Psoas muscle (tissue), 7 donors: ENCODE measurements at regions not wholly inside any gene's neighbourhood (a gene's known extent, or its start where the extent isn't known, plus 50 kb on each side); places are given as distances from the start of the nearest gene placed in this dataset.

Experiments
- ATAC-seq, 4 donors: fragments of 200-7000 bp; cut with Tn5 transposase; one replicate each; pipeline ENCODE4 v1.9.1; 2020; ENCODE audit warnings: moderate library complexity in 3 of 4, mild to moderate bottlenecking in 2 of 4
- DNase-seq, 2 donors: peaks; one replicate each; pipeline ENCODE4 v3.0.0-alpha.2; 2020
- H3K27ac ChIP-seq: fragments of 200-600 bp; one replicate; pipeline ENCODE4 v1.8.0; 2022
- H3K27me3 ChIP-seq, 3 donors: fragments of 200-600 bp in 1 of 3; one replicate each; pipeline versions ENCODE4 v1.6.1 to v1.8.0; 2013 to 2022; ENCODE audit warnings: low read length in 2 of 3, mild to moderate bottlenecking in 2 of 3, moderate library complexity in 1 of 3; ENCODE audit not compliant: insufficient read depth in 3 of 3
- H3K36me3 ChIP-seq, 2 donors: fragments of 200-600 bp in 1 of 2; one replicate each; pipeline versions ENCODE4 v1.6.1 to v1.8.0; 2013 to 2022; ENCODE audit warnings: low read depth in 1 of 2, mild to moderate bottlenecking in 1 of 2, moderate library complexity in 1 of 2; ENCODE audit not compliant: insufficient read depth in 1 of 2
- H3K4me1 ChIP-seq: fragments of 200-600 bp; one replicate; pipeline ENCODE4 v1.8.0; 2022
- H3K4me3 ChIP-seq: fragments of 200-600 bp; one replicate; pipeline ENCODE4 v1.8.0; 2022; ENCODE audit warnings: mild to moderate bottlenecking
- H3K9me3 ChIP-seq: fragments of 200-600 bp; one replicate; pipeline ENCODE4 v1.8.0; 2022
- WGBS, 3 donors: extraction: QIAGEN DNeasy Blood & Tissue Kit; methylation state at CpG; one replicate each; pipeline versions ENCODE4 v1.1.6 to v1.1.7; 2013; 5-methylcytosine and 5-hydroxymethylcytosine counted together
- intact Hi-C, 2 donors: fragments of 100-400 bp; cut with DNase I; formaldehyde crosslinking; loops; one replicate each; pipeline versions ENCODE4 v1.11.0 to v1.14.2; 2022
- TF ChIP-seq, protein P1 (sequence below): fragments of 200-600 bp; IDR thresholded peaks from one replicate; pipeline ENCODE4 v1.8.0; 2022; ENCODE audit warnings: antibody characterized with exemption
- donor health status: healthy with polysubstance abuse.
- donor health status: DM: no; HTN: no; CAD: no; lungs with moderate emphysema.
- donor health status: Bipolar disorder and iron deficiency.
- donor health status: healthy.
- donor health status: DM: yes; HTN: yes; CAD: no.
- donor health status: DM: no; HTN: no; CAD: no.
- donor health status: DM: yes; HTN: yes; CAD: no.

DNA sequence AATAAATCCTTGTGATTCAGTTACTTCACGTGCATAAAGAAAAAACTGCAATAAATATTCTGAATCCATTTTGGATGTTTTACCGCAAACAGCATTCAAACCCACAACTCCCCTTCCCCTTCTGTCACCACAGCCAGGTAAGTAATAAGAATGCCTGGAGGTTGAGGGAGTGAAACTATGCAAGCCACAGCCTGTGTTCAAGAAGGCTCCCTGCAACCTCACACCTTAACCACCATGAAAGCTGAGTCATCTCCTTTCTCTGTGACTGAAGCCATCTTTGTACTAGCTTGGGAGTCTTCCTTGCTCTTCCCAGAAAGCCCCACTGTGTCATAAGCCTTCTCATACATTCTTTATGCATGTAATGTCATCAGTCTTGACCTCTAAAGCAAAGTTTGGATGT lies 297.0 kb upstream of the PUDP start:
- ATAC-seq, result no peak
- TF ChIP-seq, protein P1, sequence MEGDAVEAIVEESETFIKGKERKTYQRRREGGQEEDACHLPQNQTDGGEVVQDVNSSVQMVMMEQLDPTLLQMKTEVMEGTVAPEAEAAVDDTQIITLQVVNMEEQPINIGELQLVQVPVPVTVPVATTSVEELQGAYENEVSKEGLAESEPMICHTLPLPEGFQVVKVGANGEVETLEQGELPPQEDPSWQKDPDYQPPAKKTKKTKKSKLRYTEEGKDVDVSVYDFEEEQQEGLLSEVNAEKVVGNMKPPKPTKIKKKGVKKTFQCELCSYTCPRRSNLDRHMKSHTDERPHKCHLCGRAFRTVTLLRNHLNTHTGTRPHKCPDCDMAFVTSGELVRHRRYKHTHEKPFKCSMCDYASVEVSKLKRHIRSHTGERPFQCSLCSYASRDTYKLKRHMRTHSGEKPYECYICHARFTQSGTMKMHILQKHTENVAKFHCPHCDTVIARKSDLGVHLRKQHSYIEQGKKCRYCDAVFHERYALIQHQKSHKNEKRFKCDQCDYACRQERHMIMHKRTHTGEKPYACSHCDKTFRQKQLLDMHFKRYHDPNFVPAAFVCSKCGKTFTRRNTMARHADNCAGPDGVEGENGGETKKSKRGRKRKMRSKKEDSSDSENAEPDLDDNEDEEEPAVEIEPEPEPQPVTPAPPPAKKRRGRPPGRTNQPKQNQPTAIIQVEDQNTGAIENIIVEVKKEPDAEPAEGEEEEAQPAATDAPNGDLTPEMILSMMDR, result no peak
- intact Hi-C loops, result no loop called here

DNA sequence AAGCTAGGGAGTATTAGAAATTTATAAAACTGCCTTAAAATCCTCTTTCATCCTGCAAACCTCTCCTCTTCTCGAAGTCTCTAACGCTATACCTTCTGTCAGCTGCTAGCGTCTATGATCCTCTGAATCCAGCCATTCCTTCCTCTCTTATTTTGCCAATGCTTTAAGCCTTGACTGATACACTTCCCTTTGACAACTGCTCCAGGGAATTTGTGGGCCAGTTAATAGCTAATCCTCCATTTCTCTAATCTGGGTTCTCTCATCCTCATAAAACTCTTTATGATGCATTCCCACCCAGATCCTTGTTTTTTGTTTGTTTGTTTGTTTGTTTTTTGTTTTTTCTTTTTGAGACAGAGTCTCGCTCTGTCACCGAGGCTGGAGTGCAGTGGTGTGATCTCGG lies 293.6 kb upstream of the PUDP start:
- DNase-seq (no peak), ATAC-seq (no peak)
- Histone ChIP-seq H3K4me3 (no peak overlapping the region), H3K4me1 (no peaks in the 10 kb centered on the region), H3K27me3 (no peaks in the 10 kb centered on the region), H3K9me3 (no peaks in the 10 kb centered on the region), H3K36me3 (no peaks in the 10 kb centered on the region), H3K27ac (no peak overlapping the region)
- intact Hi-C loops, result no loop called here
- 86 to 90% (median 88%) methylated on average over 6 of the region's 6 CpGs for WGBS, 3 donors
- TF ChIP-seq, protein P1, result no peak

More for the DNA sequence above, 297.0 kb upstream of the PUDP start:
- H3K4me3 ChIP-seq, result no peak overlapping the region
- H3K27me3 ChIP-seq, result no peaks in the 10 kb centered on the region
- H3K27ac ChIP-seq, result no peak overlapping the region
- no peaks in the 10 kb centered on the region for H3K36me3 ChIP-seq
- 86 to 94% (median 89%) methylated on average over 2 of the region's 2 CpGs for WGBS, 3 donors
- H3K4me1 ChIP-seq, result no peaks in the 10 kb centered on the region
- DNase-seq, result no peak
- no peaks in the 10 kb centered on the region for H3K9me3 ChIP-seq

- no peak overlapping the region for H3K4me3 ChIP-seq
- TF ChIP-seq, protein P1, result no peak
- no peaks in the 10 kb centered on the region for H3K9me3 ChIP-seq
- ATAC-seq (no peak), DNase-seq (no peak)
- H3K36me3 ChIP-seq, result no peaks in the 10 kb centered on the region
- intact Hi-C loops, result no loop called here
- H3K27ac ChIP-seq, result no peak overlapping the region
- WGBS, 3 donors, result 78 to 98% (median 86%) methylated on average over 2 of the region's 2 CpGs
- H3K4me1 ChIP-seq, result no peaks in the 10 kb centered on the region
- H3K27me3 ChIP-seq, result no peaks in the 10 kb centered on the region
Observed at GRCh38 chrX:7435822-7436221, 287.9 kb upstream of the PUDP start.

GRCh38 chrX:7432901-7433300 lies 284.9 kb upstream of the PUDP start:
- no peaks in the 10 kb centered on the region for H3K9me3 ChIP-seq
- H3K4me3 ChIP-seq, result no peak overlapping the region
- no peaks in the 10 kb centered on the region for H3K27me3 ChIP-seq
- no peak for ATAC-seq
- TF ChIP-seq, protein P1, result no peak
- H3K36me3 ChIP-seq, result no peaks in the 10 kb centered on the region
- H3K4me1 ChIP-seq, result no peaks in the 10 kb centered on the region
- no peak overlapping the region for H3K27ac ChIP-seq
- intact Hi-C loops, result no loop called here
- 88 to 97% (median 91%) methylated on average over 2 of the region's 2 CpGs for WGBS, 3 donors
- DNase-seq, result no peak

- Histone ChIP-seq H3K4me1 (no peaks in the 10 kb centered on the region), H3K27ac (no peak overlapping the region), H3K36me3 (no peaks in the 10 kb centered on the region), H3K4me3 (no peak overlapping the region), H3K9me3 (no peaks in the 10 kb centered on the region), H3K27me3 (no peaks in the 10 kb centered on the region)
- TF ChIP-seq, protein P1, result no peak
- WGBS, 3 donors, result 86 to 95% (median 92%) methylated on average over 1 of the region's 1 CpG
- ATAC-seq (no peak), DNase-seq (no peak)
- intact Hi-C loops, result no loop called here
Observed at GRCh38 chrX:7420717-7421116, 272.8 kb upstream of the PUDP start.
